ENCODE measurements at regions not wholly inside any gene's neighbourhood (a gene's known extent, or its start where the extent isn't known, plus 50 kb on each side); places are given as distances from the start of the nearest gene placed in this dataset.

DNA sequence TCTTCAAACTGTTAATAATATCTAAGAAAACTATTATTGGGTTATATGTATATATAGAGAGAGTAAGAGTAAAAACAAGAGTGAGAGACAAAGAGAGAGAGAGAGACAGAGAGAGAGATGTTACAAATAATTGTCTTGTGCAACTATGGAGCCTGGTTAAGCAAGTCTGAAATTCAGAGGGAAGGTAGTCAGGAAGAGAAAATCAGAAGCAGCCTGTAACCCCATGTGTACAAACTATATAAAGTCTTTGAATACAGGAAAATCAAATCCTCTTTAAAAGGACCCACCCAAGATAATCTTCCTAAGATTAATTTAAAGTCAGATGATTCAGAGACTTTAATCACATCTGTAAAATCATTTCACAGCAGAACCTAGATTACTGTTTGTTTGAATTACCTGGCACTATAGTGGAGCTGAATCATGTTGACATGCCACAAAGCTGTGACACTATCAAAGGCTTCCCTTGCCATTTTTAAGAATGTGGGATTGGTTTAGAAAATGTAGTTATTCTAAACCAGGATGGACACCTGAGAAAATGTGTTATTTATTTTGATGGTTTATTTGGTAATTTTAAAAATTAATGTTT, 301.7 kb upstream of the FSIP2 start:
- dilution Hi-C loops (cut with HindIII; ENCODE audit: low sequenced_read_pairs, unreplicated experiment): no loop called here
- Histone ChIP-seq H3K4me3 (ENCODE audit: insufficient read depth, low read depth, low read length) (no peak overlapping the region), H3K27ac (ENCODE audit: insufficient read depth, low read length) (no peak overlapping the region), H3K23ac (ENCODE audit: low read depth, low read length) (no peak overlapping the region), H3K9ac (ENCODE audit: low read depth, low read length) (no peak overlapping the region), H3K27me3 (ENCODE audit: control insufficient read depth, insufficient read depth, low read length) (no peaks in the 10 kb centered on the region), H2AFZ (replicated peaks; ENCODE audit: low read length, poor library complexity) (no peak overlapping the region), H3K9me3 (ENCODE audit: control insufficient read depth, insufficient read depth, low read length) (0 out of 2 replicates have a peak, but pooled peaks cover 3% of the 10 kb centered on the region), H2BK20ac (ENCODE audit: low read depth, low read length) (no peak overlapping the region), H4K5ac (ENCODE audit: low read depth, low read length) (no peak overlapping the region), H4K8ac (ENCODE audit: low read depth in 2 of 2, low read length in 2 of 2) (no peak overlapping the region), H3K18ac (ENCODE audit: low read depth, low read length) (no peak overlapping the region), H3K4ac (ENCODE audit: low read depth, low read length) (no peak overlapping the region), H2BK5ac (ENCODE audit: low read depth, low read length, poor library complexity, severe bottlenecking) (no peak overlapping the region), H3K4me2 (ENCODE audit: low read depth, low read length) (no peak overlapping the region), H3K79me1 (ENCODE audit: low read depth in 1 of 2, low read length in 2 of 2) (no peaks in the 10 kb centered on the region), H2BK120ac (ENCODE audit: low read depth, low read length) (no peak overlapping the region), H2BK15ac (ENCODE audit: low read depth, low read length) (no peak overlapping the region), H3K56ac (ENCODE audit: extremely low read depth, insufficient read depth, low read length) (no peak overlapping the region), H2AK5ac (ENCODE audit: low read depth, low read length) (no peak overlapping the region), H3K36me3 (ENCODE audit: control insufficient read depth, insufficient read depth, low read length) (no peaks in the 10 kb centered on the region), H2AK9ac (replicated peaks; ENCODE audit: low read depth, low read length, poor library complexity) (no peak overlapping the region), H3K4me1 (ENCODE audit: control insufficient read depth, insufficient read depth, low read length) (no peaks in the 10 kb centered on the region), H3K14ac (replicated peaks; ENCODE audit: low read depth, low read length) (no peak overlapping the region), H4K20me1 (ENCODE audit: insufficient read depth, low read length) (no peaks in the 10 kb centered on the region), H3K9me1 (ENCODE audit: insufficient read depth, low read length) (no peaks in the 10 kb centered on the region), H4K91ac (ENCODE audit: insufficient read depth, low read depth, low read length) (no peak overlapping the region)
- in situ Hi-C loops (cut with MboI; ENCODE audit: low sequenced_read_pairs): no loop called here
- DNase-seq (no peak), ATAC-seq (ENCODE audit: low read depth) (no peak)
- BruUV-seq (replicated peaks): no TSS peak
- ChIA-PET CTCF (no interaction called here), POLR2A (ENCODE audit: unreplicated experiment) (no interaction called here)
- TF ChIP-seq, protein P1, sequence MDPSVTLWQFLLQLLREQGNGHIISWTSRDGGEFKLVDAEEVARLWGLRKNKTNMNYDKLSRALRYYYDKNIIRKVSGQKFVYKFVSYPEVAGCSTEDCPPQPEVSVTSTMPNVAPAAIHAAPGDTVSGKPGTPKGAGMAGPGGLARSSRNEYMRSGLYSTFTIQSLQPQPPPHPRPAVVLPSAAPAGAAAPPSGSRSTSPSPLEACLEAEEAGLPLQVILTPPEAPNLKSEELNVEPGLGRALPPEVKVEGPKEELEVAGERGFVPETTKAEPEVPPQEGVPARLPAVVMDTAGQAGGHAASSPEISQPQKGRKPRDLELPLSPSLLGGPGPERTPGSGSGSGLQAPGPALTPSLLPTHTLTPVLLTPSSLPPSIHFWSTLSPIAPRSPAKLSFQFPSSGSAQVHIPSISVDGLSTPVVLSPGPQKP (IDR thresholded peaks at IDR 0.05; ENCODE audit: borderline replicate concordance, low read depth, low read length): no peak
- TF ChIP-seq, protein P2, sequence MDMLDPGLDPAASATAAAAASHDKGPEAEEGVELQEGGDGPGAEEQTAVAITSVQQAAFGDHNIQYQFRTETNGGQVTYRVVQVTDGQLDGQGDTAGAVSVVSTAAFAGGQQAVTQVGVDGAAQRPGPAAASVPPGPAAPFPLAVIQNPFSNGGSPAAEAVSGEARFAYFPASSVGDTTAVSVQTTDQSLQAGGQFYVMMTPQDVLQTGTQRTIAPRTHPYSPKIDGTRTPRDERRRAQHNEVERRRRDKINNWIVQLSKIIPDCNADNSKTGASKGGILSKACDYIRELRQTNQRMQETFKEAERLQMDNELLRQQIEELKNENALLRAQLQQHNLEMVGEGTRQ (IDR thresholded peaks at IDR 0.05; ENCODE audit: low read depth, low read length): no peak
- TF ChIP-seq RCOR1 (IDR thresholded peaks at IDR 0.05; ENCODE audit: insufficient replicate concordance, low read length): no peak
- TF ChIP-seq MAFK (IDR thresholded peaks at IDR 0.05; ENCODE audit: low read depth, low read length): no peak
- intact Hi-C loops (cut with micrococcal nuclease): no loop called here

Measured in IMR-90 (cell line).